GM18870 (cell line): ENCODE measurements at regions not wholly inside any gene's neighbourhood (a gene's known extent, or its start where the extent isn't known, plus 50 kb on each side); places are given as distances from the start of the nearest gene placed in this dataset.
A peak's percentile ranks its signal among the peaks of the same experiment; 100 is the strongest.

ENCODE experiments used
- ATAC-seq: cut with Tn5 transposase; IDR thresholded peaks from one replicate; pipeline ENCODE4 v1.9.1; 2021; ENCODE audit warnings: moderate library complexity; ENCODE audit not compliant: unreplicated experiment

GRCh38 chrX:16444353-16444752 lies 205.6 kb upstream of the S100G start:
- ATAC-seq = no peak

- peak; percentile 67 for ATAC-seq
Observed at GRCh38 chrX:16445166-16445752, 204.7 kb upstream of the S100G start.

GRCh38 chrX:16451334-16451733 lies 198.6 kb upstream of the S100G start:
- ATAC-seq = no peak

DNA sequence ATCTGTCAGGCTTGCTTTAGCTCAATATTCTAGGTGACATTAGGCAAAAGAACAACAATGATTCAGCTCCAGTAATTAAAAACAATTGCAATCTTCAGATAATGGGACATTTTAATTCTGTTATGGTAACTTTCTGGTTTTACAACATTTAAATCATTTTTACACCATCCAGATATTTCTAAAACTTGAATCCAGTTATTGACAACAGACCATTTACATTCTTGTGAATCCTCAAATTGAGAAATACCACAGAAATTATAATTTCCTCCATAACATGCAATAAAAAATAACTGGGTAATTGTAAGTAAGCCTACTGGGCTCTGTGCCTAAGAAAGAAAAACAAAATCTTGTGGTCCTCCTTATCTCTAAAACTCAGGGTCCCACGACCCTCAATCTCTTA lies 195.0 kb upstream of the S100G start:
- no peak for ATAC-seq

GRCh38 chrX:16457239-16457638 lies 192.7 kb upstream of the S100G start:
- ATAC-seq = no peak

DNA sequence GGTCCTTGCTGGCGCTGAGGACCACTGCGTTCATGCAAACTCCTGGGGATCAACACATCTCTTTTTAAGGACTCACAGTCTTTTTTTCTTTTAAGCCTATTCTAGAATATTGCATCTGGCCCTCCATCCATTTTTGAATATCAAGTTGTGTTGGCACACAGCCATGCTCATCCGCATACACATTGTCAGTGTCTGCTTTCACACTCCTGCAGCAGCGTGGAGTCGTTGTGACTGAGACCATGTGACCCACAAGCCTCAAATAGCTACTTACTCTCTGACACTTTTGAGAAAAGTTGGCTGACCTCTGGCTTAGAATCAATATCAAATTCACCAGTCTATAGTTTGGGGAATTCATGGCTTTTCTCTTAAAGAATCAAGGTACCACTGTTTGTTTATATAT lies 191.8 kb upstream of the S100G start:
- no peak for ATAC-seq

DNA sequence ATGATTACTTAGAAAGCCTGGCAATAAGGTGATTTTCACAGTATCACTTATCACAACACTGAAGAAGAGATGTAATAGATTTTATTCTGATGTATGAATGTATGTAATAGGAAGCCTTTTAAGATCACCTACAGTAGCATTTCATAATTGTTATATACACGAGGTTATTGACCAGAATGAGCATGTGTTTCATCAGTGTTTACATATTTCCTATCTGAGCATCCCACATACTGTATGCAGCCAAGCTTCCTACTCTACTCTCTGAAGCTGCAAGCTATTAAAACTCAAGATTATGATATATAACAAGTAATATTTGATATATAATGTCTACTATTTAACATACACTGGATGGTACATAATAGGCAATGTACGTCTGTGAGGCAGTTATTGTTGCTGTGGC lies 190.9 kb upstream of the S100G start:
- ATAC-seq = no peak

DNA sequence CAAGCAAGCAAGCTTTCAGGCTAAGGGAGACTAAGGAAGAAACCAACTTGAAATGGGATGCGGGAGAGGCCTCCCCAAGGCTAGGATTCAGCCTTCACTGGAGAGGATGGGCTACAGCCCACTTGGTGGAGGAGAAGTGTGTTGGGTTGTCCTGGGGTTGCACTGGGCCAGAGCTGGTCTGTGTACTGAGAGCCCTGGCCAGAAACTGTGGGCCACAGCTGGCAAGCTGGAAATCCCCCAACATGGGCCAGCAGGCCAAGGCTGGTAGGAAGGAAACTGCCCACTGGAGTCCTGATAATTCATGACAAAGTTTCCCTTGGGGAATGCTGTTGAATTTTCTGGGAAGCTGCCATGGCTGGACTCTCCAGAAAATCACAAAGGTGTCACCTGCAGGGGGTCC lies 188.0 kb upstream of the S100G start:
- ATAC-seq = no peak

DNA sequence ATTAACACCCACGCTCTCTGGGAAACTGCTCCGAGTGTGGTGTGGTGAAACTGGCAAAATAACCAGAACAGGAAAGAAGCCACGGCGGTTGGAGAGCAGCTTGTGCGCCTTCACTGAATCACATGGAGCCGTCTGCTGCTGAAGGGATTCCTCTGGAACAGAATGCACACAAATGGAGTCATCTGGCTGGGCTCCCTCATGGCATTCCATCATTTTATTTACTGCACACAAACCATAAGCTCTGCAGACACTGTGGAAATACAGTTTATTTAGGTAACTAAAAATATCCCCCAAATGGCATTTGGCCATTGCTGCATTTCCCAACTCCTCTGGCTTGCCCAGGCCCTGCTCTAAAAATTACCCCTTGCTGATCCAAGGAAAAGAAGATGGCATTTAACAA lies 187.0 kb upstream of the S100G start:
- ATAC-seq = no peak

DNA sequence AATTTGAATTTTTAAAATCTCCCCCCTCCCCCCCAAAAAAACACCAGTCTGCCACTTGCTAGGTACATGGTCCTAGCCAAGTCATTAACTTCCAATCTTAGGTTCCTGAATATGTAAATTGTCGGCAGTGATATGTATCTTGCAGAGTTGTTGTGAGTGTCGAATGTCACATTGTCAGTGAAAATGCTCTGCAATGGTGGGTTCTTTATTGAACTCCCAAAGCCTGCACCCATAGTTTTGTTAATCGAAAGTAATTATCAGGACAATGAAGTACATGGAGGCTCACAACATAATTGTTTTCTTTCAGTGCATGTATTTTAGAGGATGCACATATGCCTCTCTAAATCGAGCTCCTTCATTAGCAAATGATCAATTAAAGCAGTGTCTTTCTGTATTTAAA lies 185.6 kb upstream of the S100G start:
- no peak for ATAC-seq

DNA sequence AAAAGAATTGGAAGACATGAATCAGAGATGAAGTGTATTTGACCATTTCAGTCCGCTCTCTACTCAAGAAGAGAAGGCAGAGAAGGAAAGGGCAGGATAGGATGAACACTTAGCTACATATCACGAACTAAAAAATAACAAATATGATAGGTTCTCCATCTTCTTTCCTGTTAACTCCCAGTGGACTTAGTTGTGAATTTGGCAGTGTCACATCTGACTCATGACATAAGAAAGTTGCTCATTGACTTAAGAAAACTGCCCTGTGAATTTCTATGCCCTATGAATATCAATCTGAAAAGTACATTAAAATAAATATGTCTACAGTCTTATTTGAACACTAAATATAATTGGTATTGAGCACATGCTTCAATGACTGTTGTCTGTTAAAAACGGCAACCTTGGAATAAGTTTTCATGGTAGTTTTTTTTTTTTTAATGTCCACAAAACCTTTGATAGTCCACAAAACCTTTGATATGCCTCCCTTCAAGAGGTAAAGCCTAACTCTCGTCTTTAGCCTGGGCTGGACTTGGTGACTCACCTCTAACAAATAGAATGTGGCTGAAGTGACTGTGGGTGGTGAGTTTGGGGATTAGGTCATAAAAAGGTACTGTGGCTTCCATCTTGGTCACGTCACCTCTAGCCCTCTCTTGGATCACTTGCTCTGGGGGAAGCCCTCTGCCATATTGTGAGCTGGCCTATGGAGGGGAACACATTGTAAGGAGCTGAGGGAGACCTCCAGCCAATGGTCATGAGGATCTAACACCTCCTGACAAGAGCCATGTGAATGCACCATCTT lies 184.7 kb upstream of the S100G start:
- no peak for ATAC-seq

DNA sequence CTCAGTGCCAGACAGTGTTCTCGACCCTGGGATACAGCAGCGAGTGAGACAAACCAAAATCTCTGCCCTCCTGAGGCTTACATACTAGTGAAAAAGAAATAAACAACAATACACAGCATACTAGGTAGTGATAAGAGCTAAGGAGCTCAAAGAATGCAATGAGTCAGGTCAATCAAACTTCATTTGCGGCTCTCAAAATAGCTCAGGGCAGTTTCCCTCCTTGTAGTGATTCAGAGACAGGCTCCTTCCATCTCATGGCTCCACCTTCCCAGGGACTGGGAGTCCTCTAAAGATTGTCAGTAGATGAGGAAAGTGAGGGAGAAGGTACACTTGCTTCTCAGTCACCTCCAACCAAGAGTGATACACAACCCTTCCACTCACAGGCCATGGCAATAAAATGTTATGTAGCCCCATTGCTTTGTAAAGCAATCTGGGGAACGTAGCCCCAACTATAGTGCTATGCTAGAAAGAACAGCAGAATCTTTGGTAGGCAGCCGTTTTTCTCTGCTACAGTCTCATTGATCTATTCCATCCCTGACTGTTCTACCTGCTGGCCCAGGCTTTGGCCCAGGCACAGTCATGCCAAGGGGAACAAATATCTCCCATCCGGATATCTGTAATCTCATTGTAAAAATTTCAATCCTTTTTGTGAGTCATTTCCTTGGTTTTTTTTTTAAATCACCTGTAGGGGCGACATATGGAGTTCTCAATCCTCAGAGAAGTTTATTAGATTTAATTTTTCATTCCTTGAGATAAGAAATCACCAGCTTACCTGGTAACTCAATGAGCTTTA lies 183.1 kb upstream of the S100G start:
- ATAC-seq = no peak

- ATAC-seq = no peak
Observed at GRCh38 chrX:16469870-16470269, 180.1 kb upstream of the S100G start.

DNA sequence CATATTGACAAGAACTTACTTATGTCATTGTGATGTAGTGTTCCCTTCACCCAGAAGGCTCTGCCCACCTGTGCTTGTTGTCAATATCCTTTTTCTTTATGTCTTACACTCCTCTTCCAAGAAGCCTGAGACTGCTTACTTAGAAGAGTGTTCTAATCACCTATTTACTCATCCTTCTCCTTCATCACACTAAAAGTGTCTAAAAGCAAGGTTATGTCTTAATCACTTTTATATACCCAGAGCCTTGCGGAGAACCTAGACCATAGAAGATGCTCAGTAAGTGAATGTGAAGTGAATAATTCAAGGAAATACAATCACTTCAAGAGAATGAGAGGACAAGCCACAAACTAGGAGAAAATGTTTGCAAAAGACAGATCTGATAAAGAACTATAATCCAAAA lies 177.6 kb upstream of the S100G start:
- ATAC-seq = no peak

DNA sequence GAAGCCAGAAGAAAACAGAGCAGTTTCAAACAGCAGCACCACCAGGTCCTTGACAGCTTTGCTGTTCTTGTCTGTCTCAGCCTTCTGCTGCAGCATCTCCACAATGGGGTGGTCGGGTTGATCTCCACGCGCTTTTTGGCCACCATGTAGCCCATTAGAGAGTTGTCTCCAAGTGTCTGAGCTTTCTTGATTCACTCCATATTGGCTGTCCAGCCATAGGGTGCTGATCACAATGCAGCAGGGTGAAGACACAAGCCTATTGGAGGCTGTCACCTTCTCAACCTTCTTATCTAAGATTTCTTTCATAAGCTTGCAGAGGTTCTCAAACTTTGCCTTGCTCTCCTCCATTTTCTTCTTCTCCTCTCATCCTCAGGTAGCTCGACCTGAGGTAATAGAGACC lies 175.4 kb upstream of the S100G start:
- no peak for ATAC-seq

DNA sequence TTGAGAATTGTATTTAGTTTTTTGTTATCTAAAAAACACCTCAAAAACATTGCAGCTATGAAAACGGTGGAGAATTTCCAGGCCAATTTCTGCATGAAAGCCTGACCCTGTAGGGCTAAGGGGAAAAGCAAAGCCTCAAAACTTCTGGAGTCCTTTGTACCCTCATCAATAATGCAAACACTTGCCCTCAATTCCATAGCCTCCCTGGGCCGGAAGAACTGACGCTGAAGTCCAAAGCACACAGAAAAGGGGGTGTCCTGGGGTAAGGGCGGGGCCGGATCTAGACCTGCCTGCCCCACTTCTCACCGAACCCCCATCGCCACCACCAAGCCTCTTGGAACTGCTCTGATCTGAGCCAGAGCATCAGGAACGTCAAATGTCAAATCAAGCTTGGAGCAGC lies 173.9 kb upstream of the S100G start:
- no peak for ATAC-seq

- ATAC-seq = no peak
Observed at GRCh38 chrX:16476692-16477091, 173.3 kb upstream of the S100G start.

DNA sequence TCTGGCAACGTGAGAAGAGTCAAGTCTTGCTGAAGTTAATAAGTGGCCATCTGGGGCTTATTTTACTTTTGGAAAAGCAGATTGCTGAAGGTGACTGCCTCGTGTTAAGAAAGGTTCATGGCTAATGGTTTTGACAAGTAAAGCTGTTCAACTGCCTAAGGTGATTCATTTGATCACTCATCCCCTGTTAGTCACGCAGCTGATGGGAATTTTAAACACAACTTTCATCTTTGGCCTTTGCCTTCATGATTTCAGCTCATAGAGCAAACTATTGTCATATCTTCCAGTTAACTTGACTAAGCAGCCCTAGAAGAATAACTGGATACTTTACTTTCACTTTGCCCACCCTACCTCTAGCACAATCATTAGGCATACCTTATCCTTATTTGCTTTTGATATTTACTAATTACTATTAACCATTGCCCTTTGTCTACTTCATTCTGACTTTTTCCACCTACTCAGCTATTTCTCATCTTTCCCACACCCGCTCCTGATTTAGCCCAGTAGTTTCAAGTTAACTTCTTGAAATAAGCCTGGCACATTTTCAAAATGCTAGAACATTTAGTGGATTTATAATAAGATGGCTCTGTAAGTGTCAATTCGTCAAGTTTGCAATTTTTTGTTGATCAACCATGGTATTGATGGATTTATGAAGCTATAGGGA lies 170.6 kb upstream of the S100G start:
- ATAC-seq = no peak

GRCh38 chrX:16480049-16480448 lies 169.9 kb upstream of the S100G start:
- no peak for ATAC-seq

DNA sequence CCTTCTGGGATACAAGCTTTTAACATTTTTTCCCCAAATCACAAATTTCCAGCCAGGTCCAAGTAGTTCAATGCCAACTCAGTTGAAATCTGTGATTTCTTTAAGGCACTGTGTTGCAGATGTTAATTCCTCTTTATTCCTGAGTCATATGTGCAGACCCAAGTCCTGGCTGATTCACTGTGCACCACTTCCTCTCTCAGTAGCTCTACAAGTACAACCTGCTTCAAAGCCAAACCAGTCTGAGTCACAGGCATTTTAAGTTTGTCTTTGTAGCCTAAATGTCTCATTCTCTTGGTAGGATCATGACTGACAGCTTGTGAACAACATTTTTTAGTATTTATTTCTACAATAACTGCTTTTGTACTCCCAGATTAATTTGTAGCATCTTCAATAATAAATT lies 165.6 kb upstream of the S100G start:
- ATAC-seq = no peak

DNA sequence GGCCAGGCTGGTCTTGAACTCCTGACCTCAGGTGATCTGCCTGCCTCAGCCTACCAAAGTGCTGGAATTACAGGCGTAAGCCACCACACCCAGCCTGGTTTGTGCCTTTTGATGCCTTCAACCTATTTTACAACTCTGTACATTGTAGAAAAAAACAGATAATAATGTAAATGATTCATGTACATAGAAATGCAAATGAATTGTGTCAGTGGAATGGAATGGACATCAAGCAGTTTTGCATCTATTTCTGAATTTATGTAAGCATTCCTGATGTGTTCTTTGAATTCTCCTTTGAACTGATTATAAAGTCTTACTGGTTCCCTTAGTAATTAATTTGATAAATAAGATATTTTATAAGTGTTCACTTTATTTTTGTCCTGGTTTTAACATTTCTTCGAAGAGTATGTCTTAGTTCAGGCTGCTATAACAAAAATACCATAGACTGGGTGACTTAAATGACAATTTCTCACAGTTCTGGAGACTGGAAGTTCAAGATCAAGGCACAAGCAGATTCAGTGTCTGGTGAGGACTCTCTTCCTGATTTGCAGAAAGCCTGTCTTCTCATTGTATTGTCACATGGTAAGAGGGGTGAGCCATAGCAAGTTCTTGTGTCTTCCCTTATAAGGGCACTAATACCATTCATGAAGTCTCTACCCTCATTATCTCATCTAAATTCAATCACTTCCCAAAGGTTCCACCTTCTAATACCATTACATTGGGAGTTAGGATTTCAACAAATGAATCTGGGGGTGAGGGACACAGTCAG lies 162.2 kb upstream of the S100G start:
- no peak for ATAC-seq
